ENCODE measurements at regions not wholly inside any gene's neighbourhood (a gene's known extent, or its start where the extent isn't known, plus 50 kb on each side); places are given as distances from the start of the nearest gene placed in this dataset.
"Not testable (repeated sequence)": the region's sequence is repeated elsewhere in the genome, so short reads cannot be mapped to it uniquely, and the experiment has no call there.

DNA sequence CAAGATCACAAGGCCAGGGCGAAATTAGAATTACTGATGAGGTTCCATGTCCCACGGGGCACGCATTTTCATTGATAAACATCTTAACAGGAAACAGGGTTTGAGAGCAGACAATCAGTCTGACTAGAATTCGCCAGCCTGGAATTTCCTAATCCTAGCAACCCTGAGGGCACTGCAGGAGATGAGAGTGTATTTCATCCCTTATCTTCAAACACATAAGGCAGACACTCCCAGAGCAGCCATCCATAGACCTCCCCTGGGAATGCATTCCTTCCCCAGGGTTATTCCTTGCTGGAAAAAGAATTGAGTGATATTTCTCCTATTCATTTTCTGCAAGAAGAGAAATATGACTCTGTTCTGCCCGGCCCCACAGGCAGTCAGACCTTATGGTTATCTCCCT is 821.7 kb downstream of the MAT2B start:
- H3K36me3 ChIP-seq (ENCODE audit: control insufficient read depth in 2 of 2, insufficient read depth in 2 of 2, low read length in 2 of 2); H3K27ac ChIP-seq (ENCODE audit: low read depth in 2 of 2, low read length in 2 of 2); H3K9me3 ChIP-seq (ENCODE audit: control insufficient read depth in 2 of 2, low read length in 2 of 2); H3K27me3 ChIP-seq (ENCODE audit: control insufficient read depth in 2 of 2, insufficient read depth in 2 of 2, low read length in 2 of 2); H3K4me3 ChIP-seq (ENCODE audit: low read length in 2 of 2); H3K9ac ChIP-seq (ENCODE audit: low read depth in 1 of 2, low read length in 2 of 2); H3K4me1 ChIP-seq (ENCODE audit: control insufficient read depth in 2 of 2, insufficient read depth in 2 of 2, low read length in 2 of 2): not testable (repeated sequence)

DNA sequence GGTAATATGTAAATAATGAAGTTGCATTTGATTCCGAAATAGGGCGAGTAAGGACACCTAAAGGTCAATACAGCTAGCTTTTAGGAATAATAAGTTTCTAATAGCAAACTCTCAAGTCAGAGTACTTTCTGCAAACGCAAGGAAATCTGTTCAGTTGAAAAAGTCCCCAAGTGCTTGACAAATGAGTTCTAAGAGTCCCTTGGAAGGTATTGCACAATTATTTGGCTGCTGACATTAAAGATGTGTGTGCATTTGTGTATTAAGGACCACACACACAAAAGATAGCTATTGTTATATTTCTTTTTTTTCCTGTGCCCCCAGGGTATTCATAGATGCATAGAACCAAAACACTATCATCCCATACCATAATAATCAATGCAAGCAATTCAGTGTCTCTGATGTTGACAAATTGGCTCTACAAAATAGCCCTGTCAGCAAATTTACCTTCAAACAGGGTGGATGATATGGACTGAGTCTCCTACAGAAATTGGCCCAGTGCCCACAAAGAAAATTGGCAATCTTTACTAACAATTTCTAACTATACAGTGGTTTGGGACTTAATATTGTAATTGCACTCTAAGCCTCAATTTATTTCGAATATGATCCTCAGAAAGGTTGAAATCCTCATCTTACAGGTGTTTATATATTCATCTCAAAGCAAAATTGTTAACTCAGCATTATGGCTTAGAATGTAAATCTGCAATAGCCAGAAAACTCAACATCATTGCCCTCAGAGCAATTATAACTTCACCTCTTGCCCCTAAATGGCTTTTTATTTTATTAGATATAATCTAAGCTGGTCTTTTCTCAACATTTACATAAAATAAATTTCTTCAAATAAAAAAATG is 827.2 kb downstream of the MAT2B start:
- Histone ChIP-seq H3K36me3 (ENCODE audit: control insufficient read depth in 2 of 2, insufficient read depth in 2 of 2, low read length in 2 of 2) (no peaks in the 10 kb centered on the region), H3K27me3 (ENCODE audit: control insufficient read depth in 2 of 2, insufficient read depth in 2 of 2, low read length in 2 of 2) (no peaks in the 10 kb centered on the region), H3K4me3 (ENCODE audit: low read length in 2 of 2) (no peak overlapping the region), H3K27ac (ENCODE audit: low read depth in 2 of 2, low read length in 2 of 2) (no peak overlapping the region), H3K9me3 (ENCODE audit: control insufficient read depth in 2 of 2, low read length in 2 of 2) (no peaks in the 10 kb centered on the region), H3K4me1 (ENCODE audit: control insufficient read depth in 2 of 2, insufficient read depth in 2 of 2, low read length in 2 of 2) (no peaks in the 10 kb centered on the region), H3K9ac (ENCODE audit: low read depth in 1 of 2, low read length in 2 of 2) (no peak overlapping the region)

DNA sequence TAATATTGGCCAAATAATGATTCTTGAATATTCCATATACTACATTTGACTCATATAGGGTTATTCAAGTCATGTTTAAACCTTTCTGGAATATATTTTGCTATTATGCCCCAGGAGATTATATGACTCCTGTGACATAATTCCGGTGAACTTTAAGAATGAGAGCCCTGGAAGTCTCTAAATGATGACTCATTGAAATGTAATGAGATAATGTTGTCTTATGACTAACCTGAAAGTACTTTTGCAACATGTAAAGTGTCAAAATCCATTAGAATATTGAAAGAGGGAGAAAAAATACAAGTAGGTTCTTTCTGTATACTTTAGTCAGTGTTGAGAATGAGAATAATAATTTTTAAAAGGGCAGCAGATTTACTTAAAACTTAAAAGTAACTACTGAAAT is 830.4 kb downstream of the MAT2B start:
- H3K27ac ChIP-seq (ENCODE audit: low read depth in 2 of 2, low read length in 2 of 2), result no peak overlapping the region
- no peaks in the 10 kb centered on the region for H3K27me3 ChIP-seq (ENCODE audit: control insufficient read depth in 2 of 2, insufficient read depth in 2 of 2, low read length in 2 of 2)
- H3K36me3 ChIP-seq (ENCODE audit: control insufficient read depth in 2 of 2, insufficient read depth in 2 of 2, low read length in 2 of 2), result no peaks in the 10 kb centered on the region
- H3K9ac ChIP-seq (ENCODE audit: low read depth in 1 of 2, low read length in 2 of 2), result no peak overlapping the region
- no peaks in the 10 kb centered on the region for H3K4me1 ChIP-seq (ENCODE audit: control insufficient read depth in 2 of 2, insufficient read depth in 2 of 2, low read length in 2 of 2)
- no peak overlapping the region for H3K4me3 ChIP-seq (ENCODE audit: low read length in 2 of 2)
- no peaks in the 10 kb centered on the region for H3K9me3 ChIP-seq (ENCODE audit: control insufficient read depth in 2 of 2, low read length in 2 of 2)

DNA sequence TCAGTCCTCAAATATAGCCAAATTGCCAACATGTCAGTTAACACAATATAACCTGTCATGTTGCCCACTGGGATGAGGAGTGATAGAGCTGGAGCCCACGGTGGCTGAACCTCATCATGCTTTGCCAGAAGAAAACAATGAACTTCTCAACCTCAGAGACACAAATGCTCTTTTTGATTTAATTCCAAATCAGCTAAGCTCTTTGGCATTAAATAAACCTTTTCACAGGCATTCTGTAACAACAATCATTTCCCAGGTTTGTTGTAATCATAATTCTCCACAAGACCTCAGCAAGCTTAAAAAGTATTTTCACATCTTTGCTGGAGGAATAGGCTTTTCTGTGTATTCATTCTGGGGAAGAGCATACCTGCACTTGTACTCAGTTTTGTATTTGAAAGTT is 830.9 kb downstream of the MAT2B start:
- Histone ChIP-seq H3K9me3 (ENCODE audit: control insufficient read depth in 2 of 2, low read length in 2 of 2) (no peaks in the 10 kb centered on the region), H3K27ac (ENCODE audit: low read depth in 2 of 2, low read length in 2 of 2) (no peak overlapping the region), H3K27me3 (ENCODE audit: control insufficient read depth in 2 of 2, insufficient read depth in 2 of 2, low read length in 2 of 2) (no peaks in the 10 kb centered on the region), H3K4me1 (ENCODE audit: control insufficient read depth in 2 of 2, insufficient read depth in 2 of 2, low read length in 2 of 2) (no peaks in the 10 kb centered on the region), H3K36me3 (ENCODE audit: control insufficient read depth in 2 of 2, insufficient read depth in 2 of 2, low read length in 2 of 2) (no peaks in the 10 kb centered on the region), H3K9ac (ENCODE audit: low read depth in 1 of 2, low read length in 2 of 2) (no peak overlapping the region), H3K4me3 (ENCODE audit: low read length in 2 of 2) (no peak overlapping the region)

DNA sequence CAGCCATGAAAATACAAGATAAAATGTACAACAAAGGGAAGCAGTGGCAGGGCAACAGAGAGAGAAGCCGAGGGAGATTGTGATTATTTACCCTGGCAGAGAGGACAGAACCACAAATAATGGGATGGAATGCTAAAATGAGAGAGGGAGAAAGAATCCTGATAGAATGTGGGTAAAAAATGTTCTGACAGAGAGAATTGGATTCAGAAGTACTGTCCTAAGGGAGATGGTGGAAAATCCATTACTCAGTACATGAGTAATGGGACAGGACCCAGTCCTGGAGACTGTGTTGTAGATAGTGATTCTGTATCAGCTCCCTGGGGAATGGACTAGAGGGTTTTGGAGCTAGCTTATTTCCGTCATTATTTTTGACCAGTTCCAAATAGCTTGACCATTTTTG is 831.5 kb downstream of the MAT2B start:
- no peak overlapping the region for H3K9ac ChIP-seq (ENCODE audit: low read depth in 1 of 2, low read length in 2 of 2)
- H3K27ac ChIP-seq (ENCODE audit: low read depth in 2 of 2, low read length in 2 of 2), result no peak overlapping the region
- H3K27me3 ChIP-seq (ENCODE audit: control insufficient read depth in 2 of 2, insufficient read depth in 2 of 2, low read length in 2 of 2), result no peaks in the 10 kb centered on the region
- no peaks in the 10 kb centered on the region for H3K4me1 ChIP-seq (ENCODE audit: control insufficient read depth in 2 of 2, insufficient read depth in 2 of 2, low read length in 2 of 2)
- no peaks in the 10 kb centered on the region for H3K36me3 ChIP-seq (ENCODE audit: control insufficient read depth in 2 of 2, insufficient read depth in 2 of 2, low read length in 2 of 2)
- no peaks in the 10 kb centered on the region for H3K9me3 ChIP-seq (ENCODE audit: control insufficient read depth in 2 of 2, low read length in 2 of 2)
- no peak overlapping the region for H3K4me3 ChIP-seq (ENCODE audit: low read length in 2 of 2)

DNA sequence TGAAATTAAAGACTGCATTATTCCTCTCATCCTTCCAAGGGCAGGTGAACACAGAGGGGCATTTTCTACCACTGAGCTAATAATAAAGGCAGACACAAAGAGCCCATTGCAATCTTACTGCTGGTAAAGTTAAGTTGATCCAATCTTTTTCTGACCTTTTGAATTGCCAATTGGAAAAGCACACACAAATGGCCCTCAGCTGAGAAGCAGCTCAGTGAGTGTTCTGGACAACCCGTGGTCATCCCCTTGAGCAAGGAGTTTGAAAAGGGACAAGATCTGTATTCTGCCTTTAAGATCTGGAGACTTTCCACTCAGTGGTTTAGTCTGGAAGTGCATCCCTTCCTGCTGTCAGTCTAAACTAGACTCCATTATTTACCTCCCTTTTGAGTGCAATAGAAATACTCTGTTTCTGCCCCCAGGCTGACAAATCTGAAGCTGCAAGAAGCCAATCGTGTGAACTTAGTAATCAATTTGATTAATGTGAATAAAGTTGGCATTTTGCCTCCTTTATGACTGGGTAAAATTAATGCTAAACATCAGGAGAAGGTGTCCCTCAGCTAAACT is 835.7 kb downstream of the MAT2B start:
- Histone ChIP-seq H3K9ac (ENCODE audit: low read depth in 1 of 2, low read length in 2 of 2) (no peak overlapping the region), H3K27me3 (ENCODE audit: control insufficient read depth in 2 of 2, insufficient read depth in 2 of 2, low read length in 2 of 2) (no peaks in the 10 kb centered on the region), H3K36me3 (ENCODE audit: control insufficient read depth in 2 of 2, insufficient read depth in 2 of 2, low read length in 2 of 2) (no peaks in the 10 kb centered on the region), H3K4me1 (ENCODE audit: control insufficient read depth in 2 of 2, insufficient read depth in 2 of 2, low read length in 2 of 2) (no peaks in the 10 kb centered on the region), H3K9me3 (ENCODE audit: control insufficient read depth in 2 of 2, low read length in 2 of 2) (no peaks in the 10 kb centered on the region), H3K27ac (ENCODE audit: low read depth in 2 of 2, low read length in 2 of 2) (no peak overlapping the region), H3K4me3 (ENCODE audit: low read length in 2 of 2) (no peak overlapping the region)

DNA sequence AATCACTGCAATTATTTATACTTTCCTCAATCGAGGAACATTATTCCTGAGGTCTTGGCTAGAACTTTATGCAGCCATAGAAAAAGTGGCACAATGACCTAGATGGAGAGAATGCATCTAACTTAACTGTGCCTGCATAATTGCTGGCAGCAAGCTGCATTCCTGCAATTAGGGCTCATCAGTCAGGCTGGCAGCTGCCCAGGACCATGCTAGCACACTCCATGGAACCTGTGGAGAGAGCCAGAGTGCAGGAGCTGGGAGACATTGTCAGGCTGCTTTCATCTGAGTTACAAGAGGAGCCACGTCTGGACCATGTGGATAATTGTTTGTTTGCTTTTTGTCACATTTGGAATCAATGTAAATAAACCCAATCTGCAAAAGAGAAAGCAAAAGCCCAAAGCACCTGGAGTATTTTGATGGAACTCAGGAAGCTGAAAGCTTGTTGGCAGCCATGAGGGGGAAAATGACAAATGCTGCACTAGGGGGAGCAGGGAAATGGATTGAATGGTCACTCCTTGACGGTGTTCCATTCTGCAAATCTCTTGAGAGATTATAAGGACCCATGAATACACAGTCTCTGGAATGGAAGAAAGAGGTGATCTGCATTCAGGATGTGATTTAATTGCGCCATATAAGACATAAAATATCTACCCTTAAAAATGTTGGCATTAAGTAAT is 839.9 kb downstream of the MAT2B start:
- no peaks in the 10 kb centered on the region for H3K27me3 ChIP-seq (ENCODE audit: control insufficient read depth in 2 of 2, insufficient read depth in 2 of 2, low read length in 2 of 2)
- no peak overlapping the region for H3K4me3 ChIP-seq (ENCODE audit: low read length in 2 of 2)
- H3K36me3 ChIP-seq (ENCODE audit: control insufficient read depth in 2 of 2, insufficient read depth in 2 of 2, low read length in 2 of 2), result no peaks in the 10 kb centered on the region
- H3K9ac ChIP-seq (ENCODE audit: low read depth in 1 of 2, low read length in 2 of 2), result no peak overlapping the region
- no peak overlapping the region for H3K27ac ChIP-seq (ENCODE audit: low read depth in 2 of 2, low read length in 2 of 2)
- H3K9me3 ChIP-seq (ENCODE audit: control insufficient read depth in 2 of 2, low read length in 2 of 2), result no peaks in the 10 kb centered on the region
- H3K4me1 ChIP-seq (ENCODE audit: control insufficient read depth in 2 of 2, insufficient read depth in 2 of 2, low read length in 2 of 2), result no peaks in the 10 kb centered on the region

DNA sequence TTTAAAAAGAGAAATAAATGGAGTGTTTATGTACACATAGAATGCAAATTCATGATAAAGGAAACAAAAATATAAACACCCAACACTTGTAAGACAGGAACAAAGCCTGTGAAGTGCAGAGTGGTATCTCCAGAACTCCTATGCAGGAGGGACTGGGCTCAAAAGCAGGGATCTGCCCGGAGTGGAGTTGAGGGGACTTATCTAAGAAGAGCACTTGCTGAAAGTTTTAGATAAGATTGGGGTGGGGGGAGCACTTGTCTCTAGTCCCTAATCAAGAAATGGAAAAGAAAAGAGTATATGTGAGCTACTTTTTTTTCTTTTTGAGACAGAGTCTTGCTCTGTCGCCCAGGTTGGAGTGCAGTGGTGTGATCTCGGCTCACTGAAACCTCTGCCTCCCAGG is 840.4 kb downstream of the MAT2B start:
- Histone ChIP-seq H3K27me3 (ENCODE audit: control insufficient read depth in 2 of 2, insufficient read depth in 2 of 2, low read length in 2 of 2) (no peaks in the 10 kb centered on the region), H3K4me3 (ENCODE audit: low read length in 2 of 2) (no peak overlapping the region), H3K4me1 (ENCODE audit: control insufficient read depth in 2 of 2, insufficient read depth in 2 of 2, low read length in 2 of 2) (no peaks in the 10 kb centered on the region), H3K36me3 (ENCODE audit: control insufficient read depth in 2 of 2, insufficient read depth in 2 of 2, low read length in 2 of 2) (no peaks in the 10 kb centered on the region), H3K9ac (ENCODE audit: low read depth in 1 of 2, low read length in 2 of 2) (no peak overlapping the region), H3K27ac (ENCODE audit: low read depth in 2 of 2, low read length in 2 of 2) (no peak overlapping the region), H3K9me3 (ENCODE audit: control insufficient read depth in 2 of 2, low read length in 2 of 2) (no peaks in the 10 kb centered on the region)

DNA sequence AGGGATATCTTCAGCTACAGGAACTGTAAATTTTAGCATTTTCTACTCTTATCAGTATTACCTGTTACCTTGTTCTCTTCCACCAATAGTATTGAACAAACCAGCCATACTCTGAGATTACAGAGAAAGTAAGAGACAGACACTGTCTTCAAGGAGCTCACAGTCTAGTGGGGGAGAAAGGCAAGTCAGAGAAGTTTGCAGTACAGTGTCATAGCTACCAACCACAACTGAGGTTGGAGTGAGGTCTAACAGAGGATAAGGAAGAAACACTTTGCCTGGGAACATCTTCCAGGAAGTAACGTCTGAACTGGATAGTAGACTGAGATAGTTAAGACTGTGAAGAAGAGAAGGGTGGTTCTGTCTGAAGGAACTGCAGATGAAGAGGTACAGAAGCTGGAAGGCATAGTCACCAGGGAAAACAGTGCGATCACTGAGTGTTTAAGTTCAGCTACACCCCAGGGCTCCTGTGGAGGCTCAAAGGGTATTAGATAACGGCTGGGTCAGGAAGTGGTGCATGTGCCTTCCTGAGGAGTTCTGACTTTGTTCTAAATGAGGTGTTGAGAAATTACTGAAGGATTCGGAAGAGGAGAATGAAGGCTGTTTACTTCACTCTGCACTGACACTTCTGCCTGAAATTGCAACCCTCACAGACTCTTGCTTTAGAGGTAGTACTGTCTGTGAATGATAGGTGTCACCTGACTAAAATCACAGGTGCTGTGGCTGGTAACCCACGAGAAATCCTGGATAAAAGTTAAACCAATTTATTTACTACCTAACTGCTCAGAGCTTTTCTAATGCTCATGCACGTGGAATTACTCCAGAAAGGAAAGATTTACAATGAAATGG is 841.6 kb downstream of the MAT2B start:
- H3K9me3 ChIP-seq (ENCODE audit: control insufficient read depth in 2 of 2, low read length in 2 of 2), result no peaks in the 10 kb centered on the region
- H3K9ac ChIP-seq (ENCODE audit: low read depth in 1 of 2, low read length in 2 of 2), result no peak overlapping the region
- no peaks in the 10 kb centered on the region for H3K36me3 ChIP-seq (ENCODE audit: control insufficient read depth in 2 of 2, insufficient read depth in 2 of 2, low read length in 2 of 2)
- no peaks in the 10 kb centered on the region for H3K4me1 ChIP-seq (ENCODE audit: control insufficient read depth in 2 of 2, insufficient read depth in 2 of 2, low read length in 2 of 2)
- H3K4me3 ChIP-seq (ENCODE audit: low read length in 2 of 2), result no peak overlapping the region
- no peak overlapping the region for H3K27ac ChIP-seq (ENCODE audit: low read depth in 2 of 2, low read length in 2 of 2)
- H3K27me3 ChIP-seq (ENCODE audit: control insufficient read depth in 2 of 2, insufficient read depth in 2 of 2, low read length in 2 of 2), result no peaks in the 10 kb centered on the region

DNA sequence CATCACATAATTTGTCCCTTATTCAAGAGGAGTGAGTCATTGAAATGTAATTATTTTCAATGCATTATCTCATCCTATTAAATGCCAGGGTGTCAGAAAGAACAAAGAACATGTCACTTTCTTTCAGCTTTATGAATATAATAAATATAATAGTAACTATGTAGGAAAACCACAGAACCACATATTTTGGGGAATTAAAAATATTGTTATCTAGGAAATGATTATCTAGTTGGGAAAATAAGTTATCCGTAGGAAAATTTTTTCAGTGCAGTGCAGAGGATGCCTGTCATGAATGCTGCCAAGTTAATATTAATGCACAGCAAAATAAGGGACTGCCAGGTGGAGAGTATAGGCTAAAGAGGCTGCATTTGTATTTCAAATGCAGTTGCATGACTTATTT is 844.8 kb downstream of the MAT2B start:
- Histone ChIP-seq H3K36me3 (ENCODE audit: control insufficient read depth in 2 of 2, insufficient read depth in 2 of 2, low read length in 2 of 2) (no peaks in the 10 kb centered on the region), H3K9me3 (ENCODE audit: control insufficient read depth in 2 of 2, low read length in 2 of 2) (no peaks in the 10 kb centered on the region), H3K4me3 (ENCODE audit: low read length in 2 of 2) (no peak overlapping the region), H3K27me3 (ENCODE audit: control insufficient read depth in 2 of 2, insufficient read depth in 2 of 2, low read length in 2 of 2) (no peaks in the 10 kb centered on the region), H3K9ac (ENCODE audit: low read depth in 1 of 2, low read length in 2 of 2) (no peak overlapping the region), H3K4me1 (ENCODE audit: control insufficient read depth in 2 of 2, insufficient read depth in 2 of 2, low read length in 2 of 2) (no peaks in the 10 kb centered on the region), H3K27ac (ENCODE audit: low read depth in 2 of 2, low read length in 2 of 2) (no peak overlapping the region)

Measured in mucosa of rectum (tissue), 2 donors.